ENCODE measurements at regions not wholly inside any gene's neighbourhood (a gene's known extent, or its start where the extent isn't known, plus 50 kb on each side); places are given as distances from the start of the nearest gene placed in this dataset.
"Not testable (repeated sequence)": the region's sequence is repeated elsewhere in the genome, so short reads cannot be mapped to it uniquely, and the experiment has no call there.

- not testable (repeated sequence) for TF ChIP-seq CTCF (conservative IDR thresholded peaks at IDR 0.05; ENCODE audit: low read length); EZH2phosphoT487 (IDR thresholded peaks at IDR 0.05; ENCODE audit: borderline replicate concordance)
Observed at GRCh38 chrX:151066373-151066772, 83.2 kb downstream of the HMGB3 start.

Measured in Loucy (cell line).